CD4-positive, alpha-beta T cell treated with Interferon gamma for 1 hour (primary cell): ENCODE measurements at regions not wholly inside any gene's neighbourhood (a gene's known extent, or its start where the extent isn't known, plus 50 kb on each side); places are given as distances from the start of the nearest gene placed in this dataset.
"Not testable (repeated sequence)": the region's sequence is repeated elsewhere in the genome, so short reads cannot be mapped to it uniquely, and the experiment has no call there.

ENCODE experiments used
- DNase-seq: peaks from one replicate; pipeline ENCODE4 v3.0.0-alpha.2; 2020

- no peak for DNase-seq
These were observed 60.8 kb upstream of the CCDC179 start for GRCh38 chr11:22920939-22921565.

- DNase-seq = no peak
These were observed 62.4 kb upstream of the CCDC179 start for GRCh38 chr11:22922672-22923071.

- DNase-seq = no peak
These were observed 63.3 kb upstream of the CCDC179 start for GRCh38 chr11:22923561-22923960.

GRCh38 chr11:22926341-22926740 is 66.1 kb upstream of the CCDC179 start:
- DNase-seq = no peak

GRCh38 chr11:22927793-22928192 is 67.5 kb upstream of the CCDC179 start:
- DNase-seq = no peak

GRCh38 chr11:22928207-22928917 is 68.1 kb upstream of the CCDC179 start:
- no peak for DNase-seq

GRCh38 chr11:22930816-22931594 is 70.7 kb upstream of the CCDC179 start:
- no peak for DNase-seq

- no peak for DNase-seq
These were observed 78.4 kb upstream of the CCDC179 start for GRCh38 chr11:22938691-22939090.

GRCh38 chr11:22941544-22941943 is 81.3 kb upstream of the CCDC179 start:
- not testable (repeated sequence) for DNase-seq

- DNase-seq = no peak
These were observed 97.5 kb upstream of the CCDC179 start for GRCh38 chr11:22957786-22958185.

GRCh38 chr11:22974251-22974650 is 114.0 kb upstream of the CCDC179 start:
- DNase-seq = no peak

- DNase-seq = no peak
These were observed 115.9 kb upstream of the CCDC179 start for GRCh38 chr11:22976146-22976545.

- DNase-seq = no peak
These were observed 122.6 kb upstream of the CCDC179 start for GRCh38 chr11:22982903-22983302.

GRCh38 chr11:22984045-22984444 is 123.8 kb upstream of the CCDC179 start:
- DNase-seq = no peak

- DNase-seq = no peak
These were observed 129.1 kb upstream of the CCDC179 start for GRCh38 chr11:22989371-22989770.

GRCh38 chr11:22991196-22991595 is 130.9 kb upstream of the CCDC179 start:
- DNase-seq = no peak

- DNase-seq = no peak
These were observed 146.5 kb upstream of the CCDC179 start for GRCh38 chr11:23006730-23007129.

- DNase-seq = no peak
These were observed 150.6 kb upstream of the CCDC179 start for GRCh38 chr11:23010790-23011335.

GRCh38 chr11:23012930-23013329 is 152.7 kb upstream of the CCDC179 start:
- DNase-seq = no peak

GRCh38 chr11:23013509-23013908 is 153.2 kb upstream of the CCDC179 start:
- no peak for DNase-seq

GRCh38 chr11:23021287-23021863 is 161.1 kb upstream of the CCDC179 start:
- DNase-seq = no peak

GRCh38 chr11:23022854-23023253 is 162.6 kb upstream of the CCDC179 start:
- no peak for DNase-seq

GRCh38 chr11:23023319-23023718 is 163.0 kb upstream of the CCDC179 start:
- DNase-seq = no peak
